ENCODE measurements at regions not wholly inside any gene's neighbourhood (a gene's known extent, or its start where the extent isn't known, plus 50 kb on each side); places are given as distances from the start of the nearest gene placed in this dataset.

DNA sequence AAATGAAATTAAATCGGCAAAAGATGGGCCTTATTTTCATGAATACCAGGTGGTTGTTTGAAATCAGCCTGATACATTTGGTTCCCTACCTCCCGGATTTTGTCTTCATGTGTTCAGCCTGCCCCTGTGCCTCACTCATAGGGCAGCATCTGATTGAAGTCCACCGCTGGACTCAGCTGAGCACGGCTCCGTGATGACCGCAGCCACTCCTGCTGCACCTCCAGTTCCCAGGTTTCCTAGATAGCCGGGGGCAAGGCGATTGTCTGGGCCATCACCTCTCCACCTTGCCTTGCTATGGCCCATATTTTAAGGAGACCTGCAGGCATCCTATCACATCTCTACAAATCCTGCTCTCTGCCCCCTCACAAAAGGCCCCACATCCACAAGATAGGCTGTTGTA lies 563.8 kb downstream of the NUF2 start:
- no peak for DNase-seq (ENCODE audit: low read depth)

DNA sequence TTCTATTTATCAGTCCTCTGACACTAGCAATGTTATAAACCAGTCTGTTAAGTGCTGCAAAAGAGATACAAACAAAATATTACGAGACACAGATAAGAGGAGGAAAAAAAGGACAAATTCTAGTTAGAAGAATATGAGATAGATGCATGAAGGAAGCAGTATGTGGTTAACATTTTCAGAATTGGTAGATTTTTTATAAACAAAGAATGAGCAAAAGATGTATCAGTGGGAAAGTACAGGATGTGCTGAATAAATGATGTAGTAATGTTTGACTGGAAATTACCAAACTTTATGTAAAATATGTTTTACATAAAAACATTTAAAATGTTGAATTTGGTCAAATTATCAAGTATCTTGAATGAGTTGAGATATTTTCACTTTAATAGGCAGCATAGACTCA lies 574.2 kb downstream of the NUF2 start:
- peak; percentile 66 for DNase-seq (ENCODE audit: low read depth)

DNA sequence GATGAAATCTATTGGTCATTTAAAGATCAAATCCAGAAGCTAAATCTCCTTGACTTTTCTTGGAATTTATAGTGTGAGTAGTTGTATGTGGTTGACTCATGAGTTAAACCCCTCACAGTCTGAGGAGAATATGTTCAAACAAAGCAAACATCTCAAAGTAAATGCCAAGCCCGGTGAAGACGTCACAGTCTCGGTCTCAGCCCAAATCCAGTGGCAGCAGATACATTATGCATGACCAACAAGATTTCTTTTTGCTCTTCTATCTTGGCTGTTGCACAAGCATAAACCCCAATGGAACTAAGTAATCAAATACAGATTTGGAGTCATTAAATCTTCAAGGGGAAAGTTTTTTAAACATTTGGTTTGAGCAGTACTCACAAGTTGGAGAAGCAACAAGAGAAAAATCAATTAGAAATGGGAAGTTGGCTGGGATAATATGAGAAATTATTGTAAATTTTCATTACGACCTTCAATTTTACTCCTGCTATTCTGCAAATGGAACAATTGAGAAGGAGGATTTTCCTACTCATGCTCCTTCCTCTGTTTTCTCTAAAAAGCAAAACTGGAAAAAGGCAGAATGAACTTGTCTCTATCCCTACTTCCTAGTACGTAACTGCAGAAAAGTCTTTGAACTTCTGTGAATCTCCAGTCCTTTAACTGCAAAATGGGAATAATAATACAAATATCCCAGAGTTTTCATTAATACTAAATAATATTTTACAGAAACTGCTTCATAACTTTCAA lies 575.8 kb downstream of the NUF2 start:
- DNase-seq (ENCODE audit: low read depth), result peak; percentile 99

DNA sequence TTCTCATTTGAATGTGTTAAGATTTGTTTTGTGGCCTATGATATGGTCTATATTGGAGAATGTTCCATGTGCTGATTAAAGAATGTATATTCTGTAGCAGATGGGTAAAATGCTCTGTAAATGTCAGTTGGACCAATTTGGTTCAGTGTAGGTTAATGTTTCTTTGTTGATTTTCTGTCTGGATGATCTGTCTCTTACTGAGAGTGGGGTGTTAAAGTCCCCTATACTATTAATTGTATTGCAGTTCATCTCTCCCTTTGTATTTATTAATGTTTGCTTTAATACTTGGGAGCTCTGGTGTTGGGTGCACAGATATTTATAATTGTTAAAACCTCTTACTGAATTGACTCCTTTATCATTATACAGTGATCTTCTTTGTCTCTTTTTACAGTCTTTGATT lies 584.5 kb downstream of the NUF2 start:
- no peak for DNase-seq (ENCODE audit: low read depth)

DNA sequence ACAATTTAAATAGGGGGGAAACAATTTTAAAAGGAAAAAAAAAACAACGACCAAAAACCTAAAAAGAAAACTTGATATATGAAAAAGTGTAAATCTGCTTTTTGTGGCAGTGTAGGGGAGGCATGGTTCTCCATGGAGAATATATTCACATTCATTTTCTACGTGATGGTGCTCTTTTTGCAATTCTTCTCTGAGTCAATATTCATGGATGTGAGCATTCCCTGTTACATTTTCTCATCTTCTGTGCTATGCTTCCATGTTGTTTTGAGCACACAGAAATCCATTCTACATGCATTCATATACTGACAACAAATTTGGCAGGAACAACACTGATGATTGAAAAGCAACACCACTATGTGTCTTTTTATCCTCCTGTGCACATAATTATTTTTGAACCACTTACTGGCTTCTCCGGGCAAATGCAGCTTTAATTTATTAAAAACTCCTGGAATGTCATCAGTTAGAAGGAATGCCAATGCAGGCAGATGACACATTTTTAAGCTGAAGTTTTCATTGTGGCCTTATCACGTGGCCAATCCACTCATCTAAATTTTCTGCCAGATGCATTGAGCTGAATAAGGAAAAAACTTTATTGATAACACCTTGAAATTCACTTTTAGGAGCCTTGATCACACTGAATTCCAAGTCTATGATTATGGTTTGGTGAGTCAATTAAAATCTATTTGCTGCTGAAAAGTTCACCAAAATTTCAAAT lies 590.6 kb downstream of the NUF2 start:
- peak; percentile 38 for DNase-seq (ENCODE audit: low read depth)

DNA sequence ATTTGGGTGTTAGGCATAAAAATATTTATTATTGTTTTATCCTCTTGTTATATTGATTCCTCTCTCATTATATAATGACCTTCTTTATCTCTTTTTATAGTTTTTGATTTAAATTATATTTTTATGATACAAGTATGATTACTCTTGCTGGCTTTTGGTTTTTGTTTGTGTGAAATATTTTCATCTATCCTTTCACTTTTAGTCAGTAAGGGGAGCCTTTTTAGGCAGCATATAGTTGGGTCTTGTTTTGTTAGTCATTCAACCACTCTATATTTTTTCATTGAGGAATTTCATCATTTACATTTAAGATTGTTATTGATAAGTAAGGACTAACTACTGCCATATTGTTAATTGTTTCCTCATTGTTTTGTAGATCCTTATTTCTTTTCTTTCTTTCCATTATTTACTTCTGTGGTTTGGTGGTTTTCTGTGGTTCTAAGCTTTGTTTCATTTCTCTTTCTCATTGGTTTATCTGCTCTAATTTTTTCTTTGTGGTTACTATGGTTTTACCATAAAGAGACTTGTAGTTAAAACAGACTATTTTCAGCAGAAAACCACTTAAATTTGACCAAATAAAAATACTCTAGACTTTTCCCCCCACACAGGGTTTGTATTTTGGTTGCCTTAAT lies 593.1 kb downstream of the NUF2 start:
- no peak for DNase-seq (ENCODE audit: low read depth)

DNA sequence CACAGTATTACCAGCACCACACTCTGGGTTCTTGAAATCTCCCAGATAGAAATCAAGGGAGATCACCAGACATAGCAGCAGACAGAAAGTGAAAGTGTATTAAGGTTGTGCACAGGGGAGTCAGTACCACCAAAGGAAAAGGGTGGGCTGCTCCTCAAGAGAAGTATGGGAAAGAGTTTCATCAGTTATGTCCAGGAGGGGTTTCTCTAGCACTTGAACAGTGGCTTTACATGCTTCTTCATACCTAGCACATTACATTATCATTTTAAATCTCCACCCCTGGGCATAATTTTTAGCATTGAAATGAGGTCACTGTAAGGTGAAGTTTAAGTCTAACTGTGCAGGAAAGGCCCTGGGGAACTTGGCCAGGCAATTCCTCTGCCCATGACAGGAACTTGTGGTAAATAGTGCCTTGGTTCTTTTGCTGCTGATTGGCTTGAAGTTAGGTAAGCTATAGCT lies 601.0 kb downstream of the NUF2 start:
- no peak for DNase-seq (ENCODE audit: low read depth)

DNA sequence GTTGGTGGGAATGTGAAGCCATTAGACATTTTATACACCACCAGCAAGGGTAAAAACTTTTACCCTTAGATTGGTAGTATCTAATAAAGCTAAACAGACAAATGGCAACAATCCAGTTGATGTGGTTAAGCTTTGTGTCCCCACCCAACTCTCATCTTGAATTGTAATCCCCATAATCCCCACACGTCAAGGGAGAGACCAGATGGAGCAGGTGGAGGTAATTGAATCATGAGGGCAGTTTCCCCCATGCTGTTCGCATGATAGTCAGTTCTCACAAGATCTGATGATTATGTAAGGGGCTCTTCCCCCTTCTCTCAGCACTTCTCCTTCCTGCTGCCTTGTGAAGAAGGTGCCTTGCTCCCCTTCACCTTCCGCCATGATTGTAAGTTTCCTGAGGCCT lies 602.3 kb downstream of the NUF2 start:
- DNase-seq (ENCODE audit: low read depth), result no peak

DNA sequence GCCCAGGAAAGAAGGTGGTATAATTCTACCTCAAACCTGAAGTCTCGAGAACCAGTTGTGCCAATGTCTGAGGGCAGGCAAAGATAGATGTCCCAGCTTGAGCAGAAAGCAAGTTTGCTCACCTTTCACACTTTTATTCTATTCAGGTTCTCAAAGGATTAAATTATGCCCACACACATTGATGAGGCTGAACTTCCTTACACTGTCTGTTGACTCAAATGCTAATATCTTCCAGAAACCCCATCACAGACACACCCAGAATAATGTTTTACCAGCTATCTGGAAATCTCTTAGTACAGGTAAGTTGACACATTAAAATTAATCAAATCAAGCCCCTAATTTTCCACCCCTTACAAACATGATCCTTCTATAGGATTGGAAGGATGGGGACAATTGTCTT lies 605.7 kb downstream of the NUF2 start:
- no peak for DNase-seq (ENCODE audit: low read depth)

DNA sequence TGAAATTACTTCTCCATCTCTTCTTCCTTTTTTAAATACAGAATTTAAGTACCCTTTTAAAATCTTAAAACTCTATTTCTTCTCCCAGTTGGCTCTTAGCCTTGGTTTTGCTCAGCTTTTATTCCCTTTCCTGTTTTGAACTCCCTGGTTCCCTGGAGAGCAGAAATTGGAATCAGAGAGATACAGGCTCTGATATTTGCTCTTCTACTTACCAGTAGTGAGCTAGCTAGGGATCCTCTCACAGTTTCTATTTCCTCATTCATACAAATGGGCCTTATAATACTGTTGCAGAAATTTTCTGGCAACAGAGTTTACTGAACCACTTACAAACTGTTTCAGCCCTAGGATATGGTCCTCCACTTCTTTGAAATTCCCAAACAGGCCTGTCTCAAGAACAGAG lies 606.3 kb downstream of the NUF2 start:
- DNase-seq (ENCODE audit: low read depth), result no peak

DNA sequence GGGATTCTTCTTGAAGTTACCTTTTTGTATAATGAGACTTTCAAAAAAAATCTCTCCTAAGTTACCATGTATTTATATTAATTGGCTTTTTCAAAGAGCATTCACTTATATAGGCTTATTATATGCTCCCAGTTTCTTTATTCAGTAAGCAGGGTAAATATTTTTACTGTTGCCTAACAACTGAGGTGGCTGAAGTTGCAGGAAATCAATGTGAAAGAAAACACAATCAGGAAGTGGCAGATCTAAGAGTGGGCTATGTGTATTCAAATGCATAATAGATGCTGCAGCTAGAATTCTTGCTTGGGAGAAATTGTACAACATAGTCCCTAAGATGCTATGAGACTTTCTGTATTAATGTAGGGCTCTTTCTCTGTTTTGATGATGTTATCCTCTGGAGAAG lies 606.9 kb downstream of the NUF2 start:
- peak; percentile 10 for DNase-seq (ENCODE audit: low read depth)

DNA sequence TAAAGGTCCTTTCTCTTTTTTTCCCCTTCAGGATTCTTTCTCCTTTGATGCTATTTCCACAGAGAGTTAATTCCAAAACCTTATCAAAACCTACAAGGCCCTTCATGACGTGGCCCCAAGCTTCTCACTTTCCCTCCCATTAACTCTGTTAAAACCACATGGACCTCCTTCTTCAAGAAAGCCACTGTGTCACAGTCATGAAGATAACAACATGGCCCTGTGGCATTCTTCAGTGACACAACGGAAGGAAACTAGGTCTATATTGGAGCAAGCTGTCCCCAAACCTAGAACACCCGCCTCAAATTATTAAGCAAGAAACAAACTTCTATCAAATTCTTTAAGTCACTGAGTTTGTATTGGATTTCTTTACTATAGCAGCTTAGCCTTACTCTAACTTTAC lies 611.1 kb downstream of the NUF2 start:
- DNase-seq (ENCODE audit: low read depth), result no peak

DNA sequence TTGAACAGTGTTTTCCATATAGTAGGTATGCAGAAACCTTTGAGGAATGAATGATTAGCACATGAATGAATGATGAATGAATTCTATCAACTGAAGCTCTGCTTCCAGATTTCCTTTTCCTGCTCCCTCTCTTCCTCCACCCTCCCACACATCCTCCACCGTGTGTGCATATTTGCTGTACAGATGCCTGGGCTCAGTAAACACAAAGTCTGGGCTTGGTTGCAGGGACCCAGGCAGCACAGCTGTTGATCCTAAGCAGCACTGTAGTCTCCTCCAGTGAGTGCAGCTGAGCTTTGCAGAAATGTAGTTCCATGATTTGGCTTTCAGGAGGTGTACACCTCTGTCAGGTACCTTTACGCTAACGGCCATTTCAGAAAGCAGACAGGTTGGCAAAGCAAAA lies 611.7 kb downstream of the NUF2 start:
- DNase-seq (ENCODE audit: low read depth), result no peak

DNA sequence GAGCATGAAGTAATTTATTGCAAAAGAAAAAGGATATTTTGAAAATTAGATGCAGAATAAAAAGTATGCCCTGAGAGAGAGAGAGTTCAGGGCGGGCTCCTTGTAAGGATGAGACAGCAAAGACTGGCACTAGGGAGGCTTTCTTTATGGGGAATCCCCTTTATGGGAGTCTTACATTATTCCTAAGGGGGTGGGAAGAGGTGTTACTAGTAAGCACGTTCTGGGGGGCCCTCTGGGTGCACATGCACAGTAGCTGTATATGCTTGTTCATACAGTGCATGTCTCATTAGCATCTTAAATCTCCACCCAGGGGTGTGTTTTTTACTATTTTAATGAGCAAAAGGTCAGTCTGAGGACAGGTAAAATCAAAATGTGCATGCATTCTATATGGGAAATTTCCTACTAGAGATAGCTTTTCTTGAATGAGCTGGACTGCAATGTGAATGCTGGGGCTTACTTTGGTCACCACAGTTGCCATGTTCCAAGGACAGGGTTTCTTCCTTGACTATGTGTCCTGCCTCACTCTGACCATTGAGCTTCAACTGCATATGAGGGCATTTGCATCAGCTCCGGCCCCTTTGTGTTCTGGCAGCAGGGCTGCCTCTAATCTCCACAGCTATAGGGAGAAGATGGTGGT lies 614.1 kb downstream of the NUF2 start:
- no peak for DNase-seq (ENCODE audit: low read depth)

DNA sequence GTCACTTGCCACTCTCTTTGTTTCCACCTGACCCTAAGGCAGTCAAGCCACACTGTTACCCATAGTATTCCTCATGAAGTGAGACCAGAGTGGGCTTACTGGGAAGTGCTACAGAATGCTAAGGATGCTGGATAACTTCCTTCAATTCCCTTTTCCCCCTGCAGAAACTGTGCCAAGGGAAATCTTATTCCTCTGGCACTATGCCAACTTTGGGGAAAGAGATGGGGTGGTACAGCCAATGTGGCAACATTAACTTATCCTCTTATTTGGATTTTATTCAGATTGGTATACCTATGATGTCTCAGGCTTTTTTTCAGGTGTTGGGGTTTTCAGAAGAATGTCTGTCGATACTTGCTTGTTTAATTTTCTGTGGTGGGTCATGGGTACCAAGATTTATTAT lies 599.4 kb upstream of the PBX1 start:
- no peak for DNase-seq (ENCODE audit: low read depth)

DNA sequence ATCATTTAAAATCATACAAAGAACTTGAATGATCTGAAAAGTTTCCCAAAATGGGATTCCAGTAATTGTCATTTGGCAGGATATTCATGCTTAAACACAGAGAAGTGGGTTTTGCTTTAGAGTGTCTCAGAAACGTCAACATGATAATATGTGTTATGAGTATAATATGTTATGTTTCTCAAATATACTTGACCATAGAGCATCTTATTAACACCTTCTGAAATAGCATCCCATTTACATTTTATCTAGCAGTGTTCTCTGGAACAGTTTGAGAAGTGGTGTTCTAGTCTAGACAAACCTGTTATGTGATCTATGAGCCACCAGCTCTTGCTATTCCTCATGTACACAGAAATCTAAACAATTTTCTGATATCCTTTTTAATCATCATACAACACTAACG lies 588.8 kb upstream of the PBX1 start:
- DNase-seq (ENCODE audit: low read depth), result no peak

DNA sequence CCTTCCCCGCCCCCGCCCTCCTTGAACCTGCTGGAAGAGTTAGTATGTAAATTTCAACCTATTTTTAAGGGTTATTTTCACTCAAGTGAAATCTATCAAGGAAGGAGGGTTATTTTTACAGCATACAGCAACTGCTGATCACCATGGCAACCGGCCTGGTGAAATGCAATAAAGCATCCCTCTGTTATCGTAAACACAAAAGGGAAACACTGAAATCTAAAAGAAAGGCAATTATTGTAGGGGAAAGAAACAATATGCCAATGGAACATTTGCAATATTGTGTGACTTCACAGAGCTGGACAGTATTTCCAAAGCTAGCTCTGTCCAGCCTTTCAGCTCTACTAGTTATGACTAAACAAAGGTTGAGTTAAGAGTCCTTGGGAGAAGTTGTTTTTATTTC lies 588.3 kb upstream of the PBX1 start:
- no peak for DNase-seq (ENCODE audit: low read depth)

DNA sequence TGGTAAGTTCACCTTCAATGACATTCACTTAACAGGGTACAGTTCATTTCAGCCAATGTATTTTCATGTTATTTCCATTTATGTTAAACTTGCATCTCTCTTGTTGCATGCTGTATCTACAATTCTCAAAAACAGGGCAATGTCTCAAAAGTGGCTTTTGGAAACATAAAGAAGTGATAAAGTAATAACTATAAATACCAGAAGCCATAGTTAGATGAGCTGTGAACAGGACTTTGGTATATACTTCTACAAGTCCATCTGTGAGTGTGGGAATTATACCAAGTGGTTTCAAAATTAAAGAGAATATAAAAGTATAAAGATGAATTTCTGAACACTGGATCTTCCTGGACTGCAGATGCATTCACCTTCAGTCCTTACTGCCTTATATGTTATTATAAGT lies 585.4 kb upstream of the PBX1 start:
- no peak for DNase-seq (ENCODE audit: low read depth)

DNA sequence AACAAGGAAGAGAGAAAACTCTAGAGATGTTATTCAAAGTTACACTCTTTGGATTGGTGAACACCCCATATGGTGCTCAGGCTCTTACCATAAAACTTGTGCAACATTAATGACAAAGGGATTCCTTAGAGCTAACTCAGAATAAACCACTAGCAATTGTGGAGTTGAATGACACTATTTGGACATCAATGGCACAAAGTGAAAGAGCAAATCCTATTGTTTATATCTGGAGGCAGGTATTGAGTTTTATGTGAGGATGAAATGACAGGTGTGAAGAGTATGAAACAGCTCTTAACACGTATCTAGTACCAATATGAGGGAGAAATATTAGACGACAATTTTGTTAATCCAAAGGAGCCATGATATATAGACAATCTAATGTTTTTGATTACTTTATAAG lies 584.9 kb upstream of the PBX1 start:
- peak; percentile 9 for DNase-seq (ENCODE audit: low read depth)

DNA sequence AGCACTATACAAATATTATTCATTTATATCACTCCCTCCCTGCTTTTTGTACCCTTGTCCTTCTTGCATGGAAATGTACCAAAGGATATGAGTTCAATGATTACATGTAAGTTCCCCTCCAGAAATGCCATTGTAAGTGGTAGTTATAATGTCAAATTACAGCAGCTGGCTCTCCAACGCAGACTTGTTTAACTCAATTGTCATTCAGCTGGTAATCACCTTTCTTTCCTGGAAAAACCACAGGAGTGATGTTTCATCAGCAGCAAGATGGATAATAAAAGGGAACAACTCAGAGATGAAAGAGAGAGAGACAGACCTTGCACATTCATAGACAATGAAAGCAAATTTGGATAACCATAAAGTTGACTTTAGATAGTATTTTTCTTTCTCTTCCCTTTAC lies 578.6 kb upstream of the PBX1 start:
- DNase-seq (ENCODE audit: low read depth), result no peak

DNA sequence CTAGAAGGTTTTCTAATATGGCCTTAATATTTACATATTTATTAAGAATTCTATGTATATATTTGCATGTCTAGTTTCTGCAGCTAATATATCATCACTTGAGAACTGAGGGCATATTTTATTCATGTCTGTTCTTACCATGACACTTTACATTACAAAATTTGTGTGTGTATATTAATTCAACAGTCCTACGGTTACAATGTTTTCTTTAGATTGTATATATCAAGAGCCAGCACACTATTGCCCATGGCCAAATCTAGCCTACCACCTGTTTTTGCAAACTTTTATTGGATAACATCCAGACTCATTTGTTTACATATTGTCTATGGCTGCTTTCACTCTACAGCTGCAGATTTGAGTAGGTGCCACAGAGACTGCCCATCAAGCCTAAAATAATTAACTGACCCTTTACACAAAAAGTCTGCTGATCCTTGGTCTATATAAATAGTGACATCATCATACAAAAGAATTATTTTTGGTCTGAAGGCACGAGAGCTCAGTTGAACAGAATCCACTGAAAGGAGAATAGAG lies 577.4 kb upstream of the PBX1 start:
- no peak for DNase-seq (ENCODE audit: low read depth)

DNA sequence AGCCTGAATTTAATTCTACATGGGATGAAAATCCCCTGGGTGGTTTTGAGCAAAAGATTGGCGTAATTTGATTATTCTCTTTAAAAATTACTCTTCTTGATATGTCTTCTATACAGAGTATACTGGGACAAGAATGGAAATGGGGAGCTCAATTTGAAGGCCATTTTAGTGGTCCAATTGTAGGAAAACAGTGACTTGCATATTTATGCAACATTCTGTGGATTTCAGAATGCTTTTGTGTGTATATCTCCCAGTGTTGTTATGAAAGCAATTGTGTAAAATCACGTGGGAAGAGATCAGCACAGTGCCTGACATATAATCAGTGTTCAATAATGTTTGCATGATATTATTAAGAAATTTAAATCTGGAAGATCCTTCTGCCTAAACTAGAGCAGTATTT lies 575.9 kb upstream of the PBX1 start:
- no peak for DNase-seq (ENCODE audit: low read depth)

DNA sequence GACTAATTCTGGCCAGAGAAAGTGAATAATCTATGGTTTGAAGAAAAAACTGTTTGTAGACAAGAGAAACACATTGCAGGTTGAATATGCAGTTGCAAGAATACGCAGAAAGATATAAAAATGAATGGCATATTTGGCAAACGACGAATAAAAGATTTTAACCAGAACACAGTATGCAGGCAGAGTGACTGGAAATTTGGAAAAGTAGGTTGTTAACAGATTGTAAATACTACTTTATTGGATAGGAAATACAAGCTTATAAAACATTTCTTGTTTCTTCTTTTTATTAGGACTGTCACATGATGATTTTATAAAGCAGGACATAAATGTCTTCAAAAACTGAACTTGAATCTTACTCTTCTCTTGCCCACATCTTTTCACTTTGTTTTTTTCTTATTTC lies 573.3 kb upstream of the PBX1 start:
- DNase-seq (ENCODE audit: low read depth), result no peak
